Right cardiac atrium (tissue), 5 donors: ENCODE measurements at regions not wholly inside any gene's neighbourhood (a gene's known extent, or its start where the extent isn't known, plus 50 kb on each side); places are given as distances from the start of the nearest gene placed in this dataset.
"Not testable (repeated sequence)": the region's sequence is repeated elsewhere in the genome, so short reads cannot be mapped to it uniquely, and the experiment has no call there.

Source experiments
- ATAC-seq, 2 donors: fragments of 200-7000 bp; cut with Tn5 transposase; one replicate each; pipeline versions ENCODE4 v1.8.0 to v1.9.1; 2020; ENCODE audit warnings: moderate library complexity in 2 of 2, mild to moderate bottlenecking in 1 of 2
- DNase-seq, 3 donors: peaks; one replicate each; pipeline ENCODE4 v3.0.0-alpha.2; 2020
- H3K27ac ChIP-seq: one replicate; pipeline ENCODE4 v1.5.1; 2013; ENCODE audit warnings: mild to moderate bottlenecking, low read length, control low read depth, moderate library complexity
- H3K27me3 ChIP-seq: one replicate; pipeline ENCODE4 v1.6.1; 2013; ENCODE audit not compliant: control insufficient read depth, insufficient read depth
- H3K4me1 ChIP-seq: one replicate; pipeline ENCODE4 v1.6.1; 2013; ENCODE audit warnings: low read length; ENCODE audit not compliant: control insufficient read depth, insufficient read depth
- H3K4me3 ChIP-seq: one replicate; pipeline ENCODE4 v1.5.1; 2013; ENCODE audit warnings: low read length, control low read depth
- H3K9me3 ChIP-seq: one replicate; pipeline ENCODE4 v1.6.1; 2013; ENCODE audit warnings: low read length; ENCODE audit not compliant: control insufficient read depth
- WGBS: extraction: QIAGEN DNeasy Blood & Tissue Kit; methylation state at CpG from one replicate; pipeline ENCODE4 v1.1.7; 2013; 5-methylcytosine and 5-hydroxymethylcytosine counted together
- intact Hi-C, 4 donors: fragments of 100-400 bp; cut with DNase I; formaldehyde crosslinking; loops; one replicate each; pipeline versions ENCODE4 v1.11.0 to v1.14.0; 2022 to 2023
- donor health status: healthy with polysubstance abuse.
- donor health status: DM: no; HTN: yes; CAD: no.
- donor health status: DM: no; HTN: no; CAD: no.
- donor health status: DM: no; HTN: yes; CAD: no; lungs with severe emphysema.
- donor health status: DM: yes; HTN: yes; CAD: no.

GRCh38 chr3:36082958-36083357 is 297.3 kb upstream of the STAC start:
- not testable (repeated sequence) for H3K4me3 ChIP-seq
- WGBS: 88% methylated on average over 12 of the region's 12 CpGs

GRCh38 chr3:36095238-36095637 is 285.1 kb upstream of the STAC start:
- WGBS: 84% methylated on average over 3 of the region's 3 CpGs
- no peak overlapping the region for H3K27ac ChIP-seq
- H3K9me3 ChIP-seq: no peaks in the 10 kb centered on the region
- no peaks in the 10 kb centered on the region for H3K27me3 ChIP-seq
- DNase-seq (no peak), ATAC-seq (no peak)
- H3K4me3 ChIP-seq: no peak overlapping the region
- intact Hi-C loops: no loop called here
- H3K4me1 ChIP-seq: no peaks in the 10 kb centered on the region

More at GRCh38 chr3:36082958-36083357, 297.3 kb upstream of the STAC start:
- H3K4me1 ChIP-seq, ATAC-seq, H3K27ac ChIP-seq, DNase-seq, H3K27me3 ChIP-seq, H3K9me3 ChIP-seq, intact Hi-C loops: not testable (repeated sequence)

GRCh38 chr3:36097209-36097608 is 283.1 kb upstream of the STAC start:
- ATAC-seq (no peak), DNase-seq (no peak)
- 87% methylated on average over 2 of the region's 2 CpGs for WGBS
- intact Hi-C loops: no loop called here
- H3K4me1 ChIP-seq: no peaks in the 10 kb centered on the region
- H3K4me3 ChIP-seq: no peak overlapping the region
- no peaks in the 10 kb centered on the region for H3K27me3 ChIP-seq
- no peak overlapping the region for H3K27ac ChIP-seq
- H3K9me3 ChIP-seq: no peaks in the 10 kb centered on the region

DNA sequence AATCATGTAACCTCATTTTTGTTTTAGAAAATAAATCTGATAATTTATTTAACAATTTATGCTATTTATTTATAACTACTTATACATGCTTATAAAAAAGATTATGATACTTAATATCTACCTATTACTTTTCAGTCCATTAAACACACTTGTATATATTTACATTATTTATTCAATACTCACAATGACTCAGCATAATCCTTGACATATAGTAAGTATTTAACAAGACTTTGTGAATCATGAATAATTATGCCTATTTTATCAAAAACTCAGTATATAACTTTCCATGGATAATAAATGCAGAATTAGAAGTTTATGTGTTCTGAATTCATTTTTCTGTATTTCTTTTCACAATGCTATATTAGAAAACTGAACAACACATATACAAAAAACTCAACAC is 266.0 kb upstream of the STAC start:
- intact Hi-C loops: no loop called here
- H3K27ac ChIP-seq: no peak overlapping the region
- DNase-seq: no peak
- no peak for ATAC-seq
- no peaks in the 10 kb centered on the region for H3K4me1 ChIP-seq
- H3K4me3 ChIP-seq: no peak overlapping the region
- no peaks in the 10 kb centered on the region for H3K9me3 ChIP-seq
- H3K27me3 ChIP-seq: no peaks in the 10 kb centered on the region

DNA sequence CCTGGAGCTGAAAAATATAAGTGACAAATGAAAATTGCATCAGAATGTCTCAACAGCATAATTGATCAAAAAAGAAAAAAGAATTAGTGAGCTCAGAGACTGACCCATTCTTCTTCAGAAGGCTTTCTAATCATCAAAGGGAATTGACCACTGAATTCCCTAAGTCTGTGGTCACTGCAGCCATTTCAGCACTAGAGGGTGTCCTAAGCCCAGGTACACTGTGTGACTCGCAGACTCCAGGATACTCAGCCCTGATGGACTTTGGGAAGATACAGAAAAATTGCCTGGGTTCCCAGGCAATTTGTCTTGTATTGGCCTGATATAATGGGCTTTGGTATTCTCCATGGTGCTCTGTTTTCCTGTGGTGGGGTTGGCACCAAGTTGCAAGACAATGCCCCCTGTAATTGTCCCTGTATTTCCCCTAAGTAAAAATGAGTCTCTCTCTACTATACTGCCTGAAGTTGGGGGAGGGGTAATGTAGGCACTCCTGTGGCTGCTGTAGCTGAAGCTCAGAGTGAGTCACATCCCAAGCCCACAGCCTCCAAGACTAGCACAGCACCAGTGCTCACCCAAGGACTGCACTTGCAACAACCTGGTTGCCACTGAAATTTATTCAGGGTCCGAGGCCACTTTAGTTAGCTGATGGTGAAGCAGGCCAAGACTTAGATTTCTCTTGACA is 256.0 kb upstream of the STAC start:
- H3K4me1 ChIP-seq: no peaks in the 10 kb centered on the region
- ATAC-seq (no peak), DNase-seq (no peak)
- intact Hi-C loops: no loop called here
- H3K27ac ChIP-seq: no peak overlapping the region
- no peak overlapping the region for H3K4me3 ChIP-seq
- no peaks in the 10 kb centered on the region for H3K27me3 ChIP-seq
- 71% methylated on average over 2 of the region's 2 CpGs for WGBS
- peaks cover 2% of the 10 kb centered on the region for H3K9me3 ChIP-seq

DNA sequence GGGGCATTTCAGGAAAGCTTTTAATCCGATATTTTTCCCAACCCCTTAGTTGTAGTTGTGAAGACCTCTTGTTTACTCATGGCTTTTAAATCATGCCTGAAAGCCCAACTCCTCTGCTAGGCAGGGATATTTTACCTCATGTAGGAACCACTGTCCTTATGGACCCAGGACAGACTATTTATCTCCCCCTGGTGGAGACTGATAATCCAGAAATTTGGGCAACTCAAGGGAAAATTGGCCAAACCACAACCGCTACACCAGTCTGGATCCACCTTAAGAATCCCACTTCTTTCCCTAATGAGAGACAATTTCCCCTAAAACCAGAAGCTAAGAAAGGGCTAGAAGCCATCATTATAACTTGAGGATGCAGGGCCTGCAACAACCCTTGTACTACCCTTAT is 248.1 kb upstream of the STAC start:
- no peak for ATAC-seq
- no peak for DNase-seq
- 94% methylated on average over 2 of the region's 2 CpGs for WGBS
- Histone ChIP-seq H3K4me1 (no peaks in the 10 kb centered on the region), H3K27me3 (no peaks in the 10 kb centered on the region), H3K4me3 (no peak overlapping the region), H3K27ac (no peak overlapping the region), H3K9me3 (peaks cover 2% of the 10 kb centered on the region)
- intact Hi-C loops: no loop called here

DNA sequence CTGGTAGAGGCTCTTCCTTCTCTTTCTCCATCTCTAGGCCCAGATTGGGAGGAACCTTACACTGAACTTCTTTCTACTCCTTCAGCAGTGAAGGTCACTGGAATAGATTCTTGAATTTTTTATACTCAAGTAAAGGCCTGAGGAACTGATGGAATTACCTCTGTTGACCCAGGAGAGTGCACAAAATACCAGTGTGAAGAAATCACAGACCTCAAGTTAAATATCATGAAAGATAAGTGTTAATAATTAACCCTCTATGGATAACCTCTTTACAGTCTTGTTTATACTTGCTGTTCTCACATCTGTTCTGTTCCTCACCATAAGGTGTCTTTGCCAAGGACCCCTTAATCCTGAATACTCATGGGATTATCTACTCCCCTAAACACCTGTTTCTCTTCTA is 244.4 kb upstream of the STAC start:
- H3K9me3 ChIP-seq: no peaks in the 10 kb centered on the region
- no peaks in the 10 kb centered on the region for H3K27me3 ChIP-seq
- intact Hi-C loops: no loop called here
- H3K27ac ChIP-seq: no peak overlapping the region
- no peaks in the 10 kb centered on the region for H3K4me1 ChIP-seq
- no peak for ATAC-seq
- no peak overlapping the region for H3K4me3 ChIP-seq
- DNase-seq: no peak

DNA sequence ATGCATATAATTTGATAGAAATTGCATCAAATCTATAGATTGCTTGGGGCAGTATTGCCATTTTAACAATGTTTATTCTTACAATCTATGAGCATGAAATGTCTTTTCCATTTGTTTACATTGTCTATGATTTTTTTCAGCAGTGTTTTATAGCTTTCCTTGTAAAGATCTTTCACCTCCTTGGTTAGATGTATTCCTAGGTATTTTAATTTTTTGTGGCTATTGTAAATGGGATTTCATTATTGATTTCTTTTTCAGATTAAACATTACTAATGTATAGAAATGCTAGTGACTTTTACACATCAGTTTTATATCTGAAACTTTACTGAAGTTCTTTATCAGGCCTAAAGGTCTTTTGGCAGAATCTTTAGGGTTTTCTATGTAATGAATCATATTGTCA is 237.6 kb upstream of the STAC start:
- ATAC-seq (no peak), DNase-seq (no peak)
- H3K9me3 ChIP-seq: no peaks in the 10 kb centered on the region
- no peak overlapping the region for H3K27ac ChIP-seq
- H3K4me1 ChIP-seq: no peaks in the 10 kb centered on the region
- no peak overlapping the region for H3K4me3 ChIP-seq
- no peaks in the 10 kb centered on the region for H3K27me3 ChIP-seq
- intact Hi-C loops: no loop called here

DNA sequence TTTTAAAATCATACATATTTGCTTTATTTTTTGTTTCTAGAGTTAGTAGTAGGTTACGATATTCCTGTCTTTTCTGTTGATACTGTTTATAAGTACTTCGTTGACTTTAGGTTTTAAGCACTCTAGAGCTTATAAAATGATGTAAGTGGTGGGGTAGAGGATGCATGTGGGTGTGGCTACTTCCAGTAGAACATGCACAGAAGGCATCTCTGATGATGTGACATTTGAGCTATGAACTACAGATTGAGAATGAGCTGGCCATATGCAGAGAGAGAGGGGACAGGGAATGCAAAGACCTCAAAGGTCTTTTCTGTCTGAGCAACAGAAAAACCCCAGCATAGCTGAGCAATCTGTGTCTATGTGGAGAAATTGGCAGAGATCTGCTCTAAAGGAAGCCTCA is 233.9 kb upstream of the STAC start:
- WGBS: 88% methylated on average over 2 of the region's 2 CpGs
- no peaks in the 10 kb centered on the region for H3K4me1 ChIP-seq
- no peaks in the 10 kb centered on the region for H3K9me3 ChIP-seq
- DNase-seq (no peak), ATAC-seq (no peak)
- no peak overlapping the region for H3K4me3 ChIP-seq
- H3K27me3 ChIP-seq: no peaks in the 10 kb centered on the region
- H3K27ac ChIP-seq: no peak overlapping the region
- intact Hi-C loops: no loop called here

- H3K27ac ChIP-seq: no peak overlapping the region
- ATAC-seq: no peak
- H3K4me1 ChIP-seq: no peaks in the 10 kb centered on the region
- H3K4me3 ChIP-seq: no peak overlapping the region
- 85% methylated on average over 11 of the region's 11 CpGs for WGBS
- H3K9me3 ChIP-seq: no peaks in the 10 kb centered on the region
- DNase-seq: no peak
- H3K27me3 ChIP-seq: no peaks in the 10 kb centered on the region
- intact Hi-C loops: no loop called here
These were observed 232.3 kb upstream of the STAC start for GRCh38 chr3:36147934-36148558.

DNA sequence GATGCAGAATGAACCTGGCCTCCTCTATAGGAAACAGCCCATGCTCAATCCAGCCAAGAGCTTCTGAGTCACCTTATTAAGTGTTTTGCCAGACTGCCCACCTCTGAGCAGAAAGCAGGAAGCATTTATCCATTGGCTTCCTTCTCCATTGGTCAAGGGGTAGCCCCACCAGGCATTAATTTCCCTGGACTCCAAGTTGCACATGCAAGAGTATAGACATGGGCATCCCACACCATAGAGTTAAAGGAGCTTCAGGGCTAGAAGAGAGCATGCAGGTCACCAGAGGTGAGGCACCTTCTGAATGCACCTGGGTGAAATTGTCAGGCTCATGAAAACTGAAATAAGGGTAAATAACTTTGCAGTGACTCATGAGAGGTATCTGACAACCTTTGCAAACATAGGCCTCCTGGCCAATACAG is 230.8 kb upstream of the STAC start:
- Histone ChIP-seq H3K4me1 (no peaks in the 10 kb centered on the region), H3K9me3 (no peaks in the 10 kb centered on the region), H3K4me3 (no peak overlapping the region), H3K27ac (no peak overlapping the region), H3K27me3 (no peaks in the 10 kb centered on the region)
- intact Hi-C loops: no loop called here
- no peak for ATAC-seq
- no peak for DNase-seq

DNA sequence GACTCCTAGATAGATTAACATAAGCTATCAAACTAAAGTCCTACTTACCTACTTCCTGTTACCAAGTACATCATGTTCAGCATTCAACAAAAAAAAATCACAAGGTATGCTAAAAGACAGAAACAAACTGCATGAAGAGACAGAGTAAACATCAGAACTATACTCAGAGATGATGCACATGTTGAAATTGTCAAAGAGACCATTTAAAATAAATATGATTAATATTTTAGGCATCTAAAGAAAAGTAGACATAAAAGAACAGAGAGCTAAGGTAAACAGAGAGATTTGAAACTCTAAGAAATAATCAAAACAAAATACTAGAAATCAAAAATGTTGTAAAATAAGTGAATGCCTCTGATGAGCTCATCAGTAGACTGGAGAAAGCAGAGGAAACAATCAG is 224.8 kb upstream of the STAC start:
- H3K4me3 ChIP-seq: no peak overlapping the region
- H3K9me3 ChIP-seq: no peaks in the 10 kb centered on the region
- ATAC-seq: no peak
- intact Hi-C loops: no loop called here
- DNase-seq: no peak
- no peaks in the 10 kb centered on the region for H3K27me3 ChIP-seq
- no peak overlapping the region for H3K27ac ChIP-seq
- H3K4me1 ChIP-seq: no peaks in the 10 kb centered on the region
